HFF-Myc (cell line): ENCODE measurements at regions not wholly inside any gene's neighbourhood (a gene's known extent, or its start where the extent isn't known, plus 50 kb on each side); places are given as distances from the start of the nearest gene placed in this dataset.

Source experiments
- DNase-seq: peaks from one replicate; pipeline ENCODE4 v3.0.0-alpha.2; 2011; ENCODE audit warnings: low read depth; ENCODE audit errors: extremely low read depth
- H3K4me3 ChIP-seq: replicated peaks from 2 replicates; pipeline ENCODE4 v1.5.1; 2011; ENCODE audit warnings: low read depth, mild to moderate bottlenecking, control low read depth, low read length
- CTCF ChIP-seq: IDR thresholded peaks from 2 replicates; pipeline ENCODE4 v1.5.1; 2012; ENCODE audit warnings: mild to moderate bottlenecking, low read depth, low read length, control low read depth; ENCODE audit errors: missing control alignments

GRCh38 chr4:116573540-116573939 is 511.8 kb downstream of the TRAM1L1 start:
- DNase-seq = no peak
- no peak for TF ChIP-seq CTCF
- no peak overlapping the region for H3K4me3 ChIP-seq

GRCh38 chr4:116561768-116562167 is 523.6 kb downstream of the TRAM1L1 start:
- no peak for DNase-seq
- H3K4me3 ChIP-seq = no peak overlapping the region
- no peak for TF ChIP-seq CTCF

GRCh38 chr4:116551806-116552205 is 533.6 kb downstream of the TRAM1L1 start:
- no peak for TF ChIP-seq CTCF
- no peak overlapping the region for H3K4me3 ChIP-seq
- DNase-seq = no peak

- TF ChIP-seq CTCF = no peak
- no peak for DNase-seq
- no peak overlapping the region for H3K4me3 ChIP-seq
Observed at GRCh38 chr4:116547632-116548031, 537.7 kb downstream of the TRAM1L1 start.

GRCh38 chr4:116546759-116547158 is 538.6 kb downstream of the TRAM1L1 start:
- TF ChIP-seq CTCF = no peak

GRCh38 chr4:116544946-116545345 is 540.4 kb downstream of the TRAM1L1 start:
- no peak overlapping the region for H3K4me3 ChIP-seq
- DNase-seq = no peak
- TF ChIP-seq CTCF = no peak

More at GRCh38 chr4:116546759-116547158, 538.6 kb downstream of the TRAM1L1 start:
- no peak for DNase-seq
- H3K4me3 ChIP-seq = no peak overlapping the region

- TF ChIP-seq CTCF = no peak
- H3K4me3 ChIP-seq = no peak overlapping the region
- no peak for DNase-seq
Observed at GRCh38 chr4:116539744-116540143, 545.6 kb downstream of the TRAM1L1 start.
